OCI-LY3 (cell line): ENCODE measurements at regions not wholly inside any gene's neighbourhood (a gene's known extent, or its start where the extent isn't known, plus 50 kb on each side); places are given as distances from the start of the nearest gene placed in this dataset.

Experiments used
- CTCF ChIP-seq: fragments of 200-600, 300-600 bp; sonication (generic); IDR thresholded peaks from 2 replicates; pipeline ENCODE4 v1.5.1; 2014; ENCODE audit warnings: antibody characterized with exemption, low read length, low read depth
- EZH2phosphoT487 ChIP-seq: fragments of 200-600 bp; shearing (Covaris generic); IDR thresholded peaks from 2 replicates; pipeline ENCODE4 v1.6.1; 2018; ENCODE audit warnings: antibody characterized with exemption, mixed run types, low read depth

- TF ChIP-seq CTCF (no peak), EZH2phosphoT487 (no peak)
These were observed 161.5 kb downstream of the DLEU7 start for GRCh38 chr13:50682002-50682401.
